Panc1 (cell line): ENCODE measurements at regions not wholly inside any gene's neighbourhood (a gene's known extent, or its start where the extent isn't known, plus 50 kb on each side); places are given as distances from the start of the nearest gene placed in this dataset.

ENCODE experiments used
- CTCF ChIP-seq: fragments of 450-650 bp; IDR thresholded peaks from 2 replicates; pipeline ENCODE4 v1.5.1; 2017; ENCODE audit warnings: mild to moderate bottlenecking
- SIN3A ChIP-seq: IDR thresholded peaks from 2 replicates; pipeline ENCODE4 v1.6.1; 2012; ENCODE audit warnings: low read depth, mild to moderate bottlenecking, low read length, moderate library complexity, borderline replicate concordance; ENCODE audit not compliant: insufficient read depth

- TF ChIP-seq CTCF (no peak), SIN3A (no peak)
Measured at GRCh38 chr4:148790246-148790645, 348.0 kb upstream of the NR3C2 start.
